Activated B cell treated with CpG ODN at 0.5 μM for 24 hours (primary cell): ENCODE measurements at regions not wholly inside any gene's neighbourhood (a gene's known extent, or its start where the extent isn't known, plus 50 kb on each side); places are given as distances from the start of the nearest gene placed in this dataset.

Experiments
- ATAC-seq: fragments of 200-7000 bp; cut with Tn5 transposase; one replicate; pipeline ENCODE4 v1.10.0; 2021; ENCODE audit warnings: low read depth, mild to moderate bottlenecking, moderate library complexity
- CTCF ChIA-PET: fragments of 350-600 bp; sonication (Branson Sonifier 250); formaldehyde crosslinking; loops from one replicate; lab custom pipeline; 2021; ENCODE audit warnings: antibody characterized with exemption; lab: Charles Lee
- POLR2A ChIA-PET: fragments of 350-600 bp; sonication (Branson Sonifier 250); formaldehyde crosslinking; loops from one replicate; lab custom pipeline; 2021; ENCODE audit warnings: antibody characterized with exemption; lab: Charles Lee
- DNase-seq: peaks from one replicate; pipeline ENCODE4 v3.0.0; 2022
- H3K27ac Mint-ChIP-seq: one replicate; pipeline ENCODE4 v1.8.0; 2020; ENCODE audit warnings: mixed read lengths
- H3K27me3 Mint-ChIP-seq: one replicate; pipeline ENCODE4 v1.8.0; 2021; ENCODE audit warnings: mixed read lengths
- H3K36me3 Mint-ChIP-seq: one replicate; pipeline ENCODE4 v1.8.0; 2021; ENCODE audit warnings: low read depth, mixed read lengths
- H3K4me1 Mint-ChIP-seq: one replicate; pipeline ENCODE4 v1.8.0; 2021; ENCODE audit warnings: mixed read lengths
- H3K4me3 Mint-ChIP-seq: one replicate; pipeline ENCODE4 v1.8.0; 2020; ENCODE audit warnings: mild to moderate bottlenecking, mixed read lengths
- H3K9me3 Mint-ChIP-seq: one replicate; pipeline ENCODE4 v1.8.0; 2020; ENCODE audit warnings: mixed read lengths
- CTCF ChIP-seq: fragments of 200-600 bp; IDR thresholded peaks from one replicate; pipeline ENCODE4 v1.8.0; 2022; ENCODE audit warnings: antibody characterized with exemption, mild to moderate bottlenecking
- intact Hi-C: fragments of 100-400 bp; cut with micrococcal nuclease; formaldehyde crosslinking; loops from one replicate; pipeline ENCODE4 v1.15.1; 2024

GRCh38 chr1:224802617-224803016 is 126.9 kb upstream of the DNAH14 start:
- DNase-seq: no peak

GRCh38 chr1:224804220-224804619 is 125.3 kb upstream of the DNAH14 start:
- H3K27ac Mint-ChIP-seq: no peak overlapping the region
- ATAC-seq (no peak), DNase-seq (no peak)
- intact Hi-C loops: no loop called here
- H3K4me3 Mint-ChIP-seq: no peak overlapping the region
- ChIA-PET POLR2A (no interaction called here), CTCF (no interaction called here)
- no peaks in the 10 kb centered on the region for H3K27me3 Mint-ChIP-seq
- H3K4me1 Mint-ChIP-seq: no peaks in the 10 kb centered on the region
- H3K36me3 Mint-ChIP-seq: no peaks in the 10 kb centered on the region
- TF ChIP-seq CTCF: no peak
- H3K9me3 Mint-ChIP-seq: no peaks in the 10 kb centered on the region

More at GRCh38 chr1:224802617-224803016, 126.9 kb upstream of the DNAH14 start:
- no peak overlapping the region for H3K27ac Mint-ChIP-seq
- no peak overlapping the region for H3K4me3 Mint-ChIP-seq
- intact Hi-C loops: no loop called here
- ATAC-seq: no peak
- POLR2A ChIA-PET: no interaction called here
- CTCF ChIA-PET: no interaction called here
- no peak for TF ChIP-seq CTCF
- no peaks in the 10 kb centered on the region for H3K27me3 Mint-ChIP-seq
- H3K4me1 Mint-ChIP-seq: no peaks in the 10 kb centered on the region
- no peaks in the 10 kb centered on the region for H3K36me3 Mint-ChIP-seq
- no peaks in the 10 kb centered on the region for H3K9me3 Mint-ChIP-seq

- H3K27me3 Mint-ChIP-seq: no peaks in the 10 kb centered on the region
- H3K27ac Mint-ChIP-seq: no peak overlapping the region
- no peaks in the 10 kb centered on the region for H3K4me1 Mint-ChIP-seq
- no peak for TF ChIP-seq CTCF
- H3K36me3 Mint-ChIP-seq: no peaks in the 10 kb centered on the region
- ATAC-seq: no peak
- H3K9me3 Mint-ChIP-seq: no peaks in the 10 kb centered on the region
- ChIA-PET POLR2A (no interaction called here), CTCF (no interaction called here)
- intact Hi-C loops: no loop called here
- DNase-seq: no peak
- H3K4me3 Mint-ChIP-seq: no peak overlapping the region
Measured at GRCh38 chr1:224805889-224806288, 123.6 kb upstream of the DNAH14 start.

GRCh38 chr1:224809137-224809536 is 120.3 kb upstream of the DNAH14 start:
- no peak for TF ChIP-seq CTCF
- ChIA-PET CTCF (no interaction called here), POLR2A (no interaction called here)
- ATAC-seq: no peak
- Mint-ChIP-seq H3K4me3 (no peak overlapping the region), H3K27ac (no peak overlapping the region), H3K9me3 (peaks cover 10% of the 10 kb centered on the region), H3K27me3 (no peaks in the 10 kb centered on the region), H3K36me3 (no peaks in the 10 kb centered on the region), H3K4me1 (no peaks in the 10 kb centered on the region)
- no peak for DNase-seq
- intact Hi-C loops: no loop called here

GRCh38 chr1:224809613-224810012 is 119.9 kb upstream of the DNAH14 start:
- Mint-ChIP-seq H3K27me3 (no peaks in the 10 kb centered on the region), H3K9me3 (peaks cover 14% of the 10 kb centered on the region), H3K36me3 (no peaks in the 10 kb centered on the region), H3K27ac (no peak overlapping the region), H3K4me3 (no peak overlapping the region), H3K4me1 (no peaks in the 10 kb centered on the region)
- ChIA-PET POLR2A (no interaction called here), CTCF (no interaction called here)
- intact Hi-C loops: no loop called here
- no peak for DNase-seq
- no peak for ATAC-seq
- no peak for TF ChIP-seq CTCF
